Liver (tissue), 3 donors: ENCODE measurements at regions not wholly inside any gene's neighbourhood (a gene's known extent, or its start where the extent isn't known, plus 50 kb on each side); places are given as distances from the start of the nearest gene placed in this dataset.

Source experiments
- CTCF ChIP-seq: fragments of 150-350 bp; IDR thresholded peaks from 2 replicates; pipeline ENCODE4 v1.5.1; 2017; ENCODE audit warnings: improper control_type of control experiment, low read depth, low read length; ENCODE audit not compliant: missing input control
- EGR1 ChIP-seq, 2 donors: IDR thresholded peaks; 2 replicates each; pipeline ENCODE4 v1.6.1; 2016 to 2018; ENCODE audit warnings: antibody characterized with exemption in 2 of 2, low read depth in 2 of 2
- GABPA ChIP-seq, 2 donors: IDR thresholded peaks in 1 of 2; conservative IDR thresholded peaks in 1 of 2; 2 replicates each; pipeline ENCODE4 v1.6.1; 2016; ENCODE audit warnings: antibody characterized with exemption in 2 of 2, mild to moderate bottlenecking in 1 of 2, moderate library complexity in 1 of 2
- JUND ChIP-seq, 2 donors: IDR thresholded peaks; 2 replicates each; pipeline ENCODE4 v1.6.1; 2016; ENCODE audit warnings: antibody characterized with exemption in 2 of 2
- RAD21 ChIP-seq, 2 donors: IDR thresholded peaks; 2 replicates each; pipeline ENCODE4 v1.6.1; 2016; ENCODE audit warnings: antibody characterized with exemption in 2 of 2, mild to moderate bottlenecking in 2 of 2
- SP1 ChIP-seq: IDR thresholded peaks from 2 replicates; pipeline ENCODE4 v1.6.1; 2018; ENCODE audit warnings: antibody characterized with exemption, mild to moderate bottlenecking
- TAF1 ChIP-seq: conservative IDR thresholded peaks from 2 replicates; pipeline ENCODE4 v1.6.1; 2016; ENCODE audit warnings: antibody characterized with exemption, mild to moderate bottlenecking
- YY1 ChIP-seq: IDR thresholded peaks from 2 replicates; pipeline ENCODE4 v1.6.1; 2016; ENCODE audit warnings: antibody characterized with exemption, mild to moderate bottlenecking
- TF ChIP-seq, protein P1 (sequence below): IDR thresholded peaks from 2 replicates; pipeline ENCODE4 v1.6.1; 2016; ENCODE audit warnings: antibody characterized with exemption
- TF ChIP-seq, protein P2 (sequence below): IDR thresholded peaks from 2 replicates; pipeline ENCODE4 v1.6.1; 2016; ENCODE audit warnings: antibody characterized with exemption, mild to moderate bottlenecking
- TF ChIP-seq, protein P3 (sequence below): IDR thresholded peaks from 2 replicates; pipeline ENCODE4 v1.6.1; 2016; ENCODE audit warnings: antibody characterized with exemption
- donor health status: healthy.
- donor health status: healthy.

DNA sequence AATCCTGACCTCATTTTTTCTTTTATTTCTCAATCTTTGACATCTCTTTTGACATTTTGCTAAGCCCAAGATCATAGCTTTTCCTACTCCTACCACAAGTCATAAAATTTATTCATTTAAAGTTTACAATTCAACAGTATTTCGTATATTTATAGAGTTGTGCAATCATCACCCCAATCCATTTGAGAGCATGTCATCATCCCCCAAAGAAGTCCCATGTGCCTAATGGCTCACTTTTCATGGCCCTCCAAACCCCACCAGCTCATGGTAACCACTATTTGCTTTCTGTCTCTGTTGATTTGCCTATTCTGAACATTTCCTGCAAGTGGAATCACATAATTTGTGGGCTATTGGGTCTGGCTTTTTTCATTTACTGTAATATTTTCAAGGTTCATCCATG, 52.5 kb upstream of the GLI3 start:
- TF ChIP-seq CTCF (no peak), TAF1 (no peak), SP1 (no peak), YY1 (no peak), RAD21 (IDR thresholded peaks at IDR 0.05) (no peak), JUND (IDR thresholded peaks at IDR 0.05) (no peak), GABPA (IDR thresholded peaks at IDR 0.05 in 1 of 2, conservative IDR thresholded peaks at IDR 0.05 in 1 of 2) (no peak), EGR1 (IDR thresholded peaks at IDR 0.05; ENCODE audit: low read depth in 2 of 2) (no peak)
- TF ChIP-seq, protein P1, sequence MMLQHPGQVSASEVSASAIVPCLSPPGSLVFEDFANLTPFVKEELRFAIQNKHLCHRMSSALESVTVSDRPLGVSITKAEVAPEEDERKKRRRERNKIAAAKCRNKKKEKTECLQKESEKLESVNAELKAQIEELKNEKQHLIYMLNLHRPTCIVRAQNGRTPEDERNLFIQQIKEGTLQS, result no peak
- TF ChIP-seq, protein P2, sequence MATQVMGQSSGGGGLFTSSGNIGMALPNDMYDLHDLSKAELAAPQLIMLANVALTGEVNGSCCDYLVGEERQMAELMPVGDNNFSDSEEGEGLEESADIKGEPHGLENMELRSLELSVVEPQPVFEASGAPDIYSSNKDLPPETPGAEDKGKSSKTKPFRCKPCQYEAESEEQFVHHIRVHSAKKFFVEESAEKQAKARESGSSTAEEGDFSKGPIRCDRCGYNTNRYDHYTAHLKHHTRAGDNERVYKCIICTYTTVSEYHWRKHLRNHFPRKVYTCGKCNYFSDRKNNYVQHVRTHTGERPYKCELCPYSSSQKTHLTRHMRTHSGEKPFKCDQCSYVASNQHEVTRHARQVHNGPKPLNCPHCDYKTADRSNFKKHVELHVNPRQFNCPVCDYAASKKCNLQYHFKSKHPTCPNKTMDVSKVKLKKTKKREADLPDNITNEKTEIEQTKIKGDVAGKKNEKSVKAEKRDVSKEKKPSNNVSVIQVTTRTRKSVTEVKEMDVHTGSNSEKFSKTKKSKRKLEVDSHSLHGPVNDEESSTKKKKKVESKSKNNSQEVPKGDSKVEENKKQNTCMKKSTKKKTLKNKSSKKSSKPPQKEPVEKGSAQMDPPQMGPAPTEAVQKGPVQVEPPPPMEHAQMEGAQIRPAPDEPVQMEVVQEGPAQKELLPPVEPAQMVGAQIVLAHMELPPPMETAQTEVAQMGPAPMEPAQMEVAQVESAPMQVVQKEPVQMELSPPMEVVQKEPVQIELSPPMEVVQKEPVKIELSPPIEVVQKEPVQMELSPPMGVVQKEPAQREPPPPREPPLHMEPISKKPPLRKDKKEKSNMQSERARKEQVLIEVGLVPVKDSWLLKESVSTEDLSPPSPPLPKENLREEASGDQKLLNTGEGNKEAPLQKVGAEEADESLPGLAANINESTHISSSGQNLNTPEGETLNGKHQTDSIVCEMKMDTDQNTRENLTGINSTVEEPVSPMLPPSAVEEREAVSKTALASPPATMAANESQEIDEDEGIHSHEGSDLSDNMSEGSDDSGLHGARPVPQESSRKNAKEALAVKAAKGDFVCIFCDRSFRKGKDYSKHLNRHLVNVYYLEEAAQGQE, result no peak
- TF ChIP-seq, protein P3, sequence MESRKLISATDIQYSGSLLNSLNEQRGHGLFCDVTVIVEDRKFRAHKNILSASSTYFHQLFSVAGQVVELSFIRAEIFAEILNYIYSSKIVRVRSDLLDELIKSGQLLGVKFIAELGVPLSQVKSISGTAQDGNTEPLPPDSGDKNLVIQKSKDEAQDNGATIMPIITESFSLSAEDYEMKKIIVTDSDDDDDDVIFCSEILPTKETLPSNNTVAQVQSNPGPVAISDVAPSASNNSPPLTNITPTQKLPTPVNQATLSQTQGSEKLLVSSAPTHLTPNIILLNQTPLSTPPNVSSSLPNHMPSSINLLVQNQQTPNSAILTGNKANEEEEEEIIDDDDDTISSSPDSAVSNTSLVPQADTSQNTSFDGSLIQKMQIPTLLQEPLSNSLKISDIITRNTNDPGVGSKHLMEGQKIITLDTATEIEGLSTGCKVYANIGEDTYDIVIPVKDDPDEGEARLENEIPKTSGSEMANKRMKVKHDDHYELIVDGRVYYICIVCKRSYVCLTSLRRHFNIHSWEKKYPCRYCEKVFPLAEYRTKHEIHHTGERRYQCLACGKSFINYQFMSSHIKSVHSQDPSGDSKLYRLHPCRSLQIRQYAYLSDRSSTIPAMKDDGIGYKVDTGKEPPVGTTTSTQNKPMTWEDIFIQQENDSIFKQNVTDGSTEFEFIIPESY, result no peak
